CD14-positive monocyte (primary cell): ENCODE measurements at regions not wholly inside any gene's neighbourhood (a gene's known extent, or its start where the extent isn't known, plus 50 kb on each side); places are given as distances from the start of the nearest gene placed in this dataset.

Experiments used
- DNase-seq, 3 donors: peaks; one replicate each; pipeline ENCODE4 v3.0.0-alpha.2; 2011 to 2022
- H2AFZ ChIP-seq: 2 replicates; pipeline ENCODE4 v1.6.0; 2012; ENCODE audit warnings: mild to moderate bottlenecking, low read depth, low read length, inconsistent platforms; ENCODE audit not compliant: insufficient read depth, poor library complexity, severe bottlenecking
- H3K27ac ChIP-seq, 2 donors: 1 replicate in 1 of 2; 2 replicates in 1 of 2; pipeline ENCODE4 v1.5.1; 2012 to 2013; ENCODE audit warnings: low read length in 2 of 2, control low read depth in 1 of 2, inconsistent platforms in 1 of 2, low read depth in 1 of 2, mild to moderate bottlenecking in 1 of 2
- H3K27me3 ChIP-seq, 2 donors: one replicate each; pipeline versions ENCODE4 v1.6.0 to v1.6.1; 2011 to 2013; ENCODE audit warnings: low read length in 2 of 2; ENCODE audit not compliant: control insufficient read depth in 2 of 2, insufficient read depth in 2 of 2
- H3K36me3 ChIP-seq, 2 donors: replicated peaks in 1 of 2; 1 replicate in 1 of 2; 2 replicates in 1 of 2; pipeline versions ENCODE4 v1.5.1 to v1.6.1; 2012 to 2013; ENCODE audit warnings: low read length in 2 of 2, control low read depth in 1 of 2, inconsistent platforms in 1 of 2, mild to moderate bottlenecking in 1 of 2; ENCODE audit not compliant: insufficient read depth in 2 of 2, control insufficient read depth in 1 of 2
- H3K4me1 ChIP-seq, 2 donors: 1 replicate in 1 of 2; 2 replicates in 1 of 2; pipeline versions ENCODE4 v1.5.1 to v1.6.1; 2012 to 2013; ENCODE audit warnings: low read length in 2 of 2, control low read depth in 1 of 2, inconsistent platforms in 1 of 2, mild to moderate bottlenecking in 1 of 2, moderate library complexity in 1 of 2; ENCODE audit not compliant: insufficient read depth in 2 of 2, control insufficient read depth in 1 of 2
- H3K4me2 ChIP-seq: replicated peaks from 2 replicates; pipeline ENCODE3; 2012; ENCODE audit warnings: low read length, moderate library complexity, mild to moderate bottlenecking; ENCODE audit not compliant: poor library complexity, severe bottlenecking; ENCODE audit errors: extremely low read depth
- H3K4me3 ChIP-seq, 3 experiments: fragments of 200-600 bp in 1 of 3; sonication (generic) in 1 of 3; replicated peaks in 1 of 3; 1 replicate in 2 of 3; 2 replicates in 1 of 3; pipeline ENCODE4 v1.5.1; 2011 to 2013; ENCODE audit warnings: low read length in 3 of 3, mild to moderate bottlenecking in 3 of 3, control low read depth in 2 of 3, low read depth in 2 of 3, inconsistent platforms in 1 of 3, moderate library complexity in 1 of 3
- H3K79me2 ChIP-seq: 2 replicates; pipeline ENCODE4 v1.6.0; 2012; ENCODE audit warnings: mild to moderate bottlenecking, control low read depth, inconsistent platforms, low read length, moderate library complexity; ENCODE audit not compliant: insufficient read depth
- H3K9ac ChIP-seq: 2 replicates; pipeline ENCODE4 v1.6.0; 2017; ENCODE audit warnings: low read length, mild to moderate bottlenecking; ENCODE audit not compliant: insufficient read depth, poor library complexity, severe bottlenecking
- H3K9me3 ChIP-seq, 2 donors: replicated peaks in 1 of 2; 1 replicate in 1 of 2; 2 replicates in 1 of 2; pipeline versions ENCODE4 v1.5.1 to v1.6.1; 2012 to 2013; ENCODE audit warnings: low read length in 2 of 2, control low read depth in 1 of 2; ENCODE audit not compliant: control insufficient read depth in 1 of 2, insufficient read depth in 1 of 2
- H4K20me1 ChIP-seq: 2 replicates; pipeline ENCODE4 v1.6.0; 2012; ENCODE audit warnings: mild to moderate bottlenecking, low read length, control low read depth, moderate library complexity; ENCODE audit not compliant: insufficient read depth
- H3K27ac Mint-ChIP-seq, 7 donors: one replicate each; pipeline ENCODE4 v1.8.0; 2020; ENCODE audit warnings: mild to moderate bottlenecking in 7 of 7, mixed read lengths in 7 of 7, moderate library complexity in 6 of 7, inconsistent platforms in 2 of 7
- H3K27me3 Mint-ChIP-seq, 3 donors: one replicate each; pipeline ENCODE4 v1.8.0; 2021 to 2022; ENCODE audit warnings: low read depth in 3 of 3, mild to moderate bottlenecking in 3 of 3, mixed read lengths in 3 of 3, moderate library complexity in 3 of 3, inconsistent platforms in 1 of 3
- H3K36me3 Mint-ChIP-seq, 2 donors: one replicate each; pipeline ENCODE4 v1.8.0; 2020; ENCODE audit warnings: mixed read lengths in 2 of 2, inconsistent platforms in 1 of 2, mild to moderate bottlenecking in 1 of 2
- H3K4me1 Mint-ChIP-seq: one replicate; pipeline ENCODE4 v1.8.0; 2020; ENCODE audit warnings: mild to moderate bottlenecking, mixed read lengths
- H3K4me3 Mint-ChIP-seq, 2 donors: one replicate each; pipeline ENCODE4 v1.8.0; 2020; ENCODE audit warnings: mild to moderate bottlenecking in 2 of 2, mixed read lengths in 2 of 2, moderate library complexity in 1 of 2
- H3K9me3 Mint-ChIP-seq, 7 donors: one replicate each; pipeline ENCODE4 v1.8.0; 2020 to 2022; ENCODE audit warnings: mixed read lengths in 7 of 7, mild to moderate bottlenecking in 6 of 7, moderate library complexity in 6 of 7, inconsistent platforms in 2 of 7
- CTCF ChIP-seq: fragments of 200-600 bp; IDR thresholded peaks from one replicate; pipeline ENCODE4 v1.8.0; 2022; ENCODE audit warnings: antibody characterized with exemption, mild to moderate bottlenecking
- WGBS: methylation state at CpG from one replicate; pipeline ENCODE4 v1.1.5; 2013; ENCODE audit warnings: missing lambda C conversion rate; ENCODE audit not compliant: insufficient coverage; 5-methylcytosine and 5-hydroxymethylcytosine counted together
- intact Hi-C, 2 donors: fragments of 100-400 bp; cut with micrococcal nuclease; formaldehyde crosslinking; loops; one replicate each; pipeline versions ENCODE4 v1.15.0 to v1.15.1; 2023

- H3K9me3 ChIP-seq = no peaks in the 10 kb centered on the region
- H3K27ac Mint-ChIP-seq = peak overlapping the region in 6 of 7 donors; percentile 45 to 97 (median 71)
- no peak for DNase-seq
- H3K4me1 Mint-ChIP-seq = peaks cover 62% of the 10 kb centered on the region
- no peak overlapping the region for H3K9ac ChIP-seq
- H3K4me1 ChIP-seq = peaks cover 81 to 97% of the 10 kb centered on the region in 2 donors
- peaks cover 11% of the 10 kb centered on the region for H3K79me2 ChIP-seq
- WGBS = 73% methylated on average over 19 of the region's 30 CpGs
- no peaks in the 10 kb centered on the region for H3K27me3 ChIP-seq
- TF ChIP-seq CTCF = no peak
- H3K9me3 Mint-ChIP-seq = peaks cover 0 to 3% (median 0%) of the 10 kb centered on the region in 7 donors
- H3K4me2 ChIP-seq = no peak overlapping the region
- peaks cover 0 to 5% of the 10 kb centered on the region in 2 donors for H3K36me3 ChIP-seq
- no peak overlapping the region for H2AFZ ChIP-seq
- H3K36me3 Mint-ChIP-seq = peaks cover 15% of the 10 kb centered on the region in 2 donors
- H3K27ac ChIP-seq = peak overlapping the region; percentile 13 to 88
- no peak overlapping the region for H3K4me3 ChIP-seq
- no peak overlapping the region for H3K4me3 Mint-ChIP-seq
- intact Hi-C loops = loop anchor here in 1 of 2 donors (10.0 kb wide), 1 partner anchor 433 kb away; no protein-coding TSS in a partner anchor
- H3K27me3 Mint-ChIP-seq = no peaks in the 10 kb centered on the region
- H4K20me1 ChIP-seq = no peaks in the 10 kb centered on the region
Observed at GRCh38 chr9:129341171-129341986, 163.3 kb upstream of the IER5L start.

GRCh38 chr9:129340427-129341170 is 162.5 kb upstream of the IER5L start:
- H3K4me3 ChIP-seq = no peak overlapping the region
- peaks cover 62% of the 10 kb centered on the region for H3K4me1 Mint-ChIP-seq
- H3K4me2 ChIP-seq = no peak overlapping the region
- H3K9me3 Mint-ChIP-seq = no peaks in the 10 kb centered on the region
- H3K27ac ChIP-seq = peak overlapping the region; percentile 13 to 88
- no peak overlapping the region for H2AFZ ChIP-seq
- H3K27ac Mint-ChIP-seq = no peak overlapping the region
- H3K27me3 ChIP-seq = no peaks in the 10 kb centered on the region
- H3K9me3 ChIP-seq = no peaks in the 10 kb centered on the region
- intact Hi-C loops = loop anchor here in 1 of 2 donors (10.0 kb wide), 1 partner anchor 434 kb away; no protein-coding TSS in a partner anchor
- H3K27me3 Mint-ChIP-seq = no peaks in the 10 kb centered on the region
- TF ChIP-seq CTCF = no peak
- peaks cover 81 to 97% of the 10 kb centered on the region in 2 donors for H3K4me1 ChIP-seq
- H3K4me3 Mint-ChIP-seq = no peak overlapping the region
- no peak for DNase-seq
- 89% methylated on average over 13 of the region's 15 CpGs for WGBS
- no peak overlapping the region for H3K9ac ChIP-seq
- peaks cover 9% of the 10 kb centered on the region for H3K79me2 ChIP-seq
- H3K36me3 ChIP-seq = peaks cover 0 to 5% of the 10 kb centered on the region in 2 donors
- H3K36me3 Mint-ChIP-seq = peaks cover 13 to 15% of the 10 kb centered on the region in 2 donors
- H4K20me1 ChIP-seq = no peaks in the 10 kb centered on the region
